ENCODE measurements at regions not wholly inside any gene's neighbourhood (a gene's known extent, or its start where the extent isn't known, plus 50 kb on each side); places are given as distances from the start of the nearest gene placed in this dataset.

GRCh38 chr16:73252446-73252845 lies 204.5 kb upstream of the ZFHX3 start (continued):
- TF ChIP-seq REST (IDR thresholded peaks at IDR 0.05; ENCODE audit: unreplicated experiment) (no peak), JUNB (IDR thresholded peaks at IDR 0.05; ENCODE audit: unreplicated experiment) (no peak), CTCF (conservative IDR thresholded peaks at IDR 0.05; ENCODE audit: low read depth in 2 of 2) (no peak), STAT1 (IDR thresholded peaks at IDR 0.05; ENCODE audit: unreplicated experiment) (no peak), EZH2 (IDR thresholded peaks at IDR 0.05; ENCODE audit: low read depth, unreplicated experiment) (no peak), EZH2phosphoT487 (IDR thresholded peaks at IDR 0.05; ENCODE audit: unreplicated experiment) (no peak), ETS1 (IDR thresholded peaks at IDR 0.05) (no peak), ZNF331 (CRISPR knock-in tag; IDR thresholded peaks at IDR 0.05; ENCODE audit: low read depth) (no peak)

GRCh38 chr16:73251608-73252007 lies 203.7 kb upstream of the ZFHX3 start:
- DNase-seq (ENCODE audit: low spot score) (no peak), ATAC-seq (no peak)
- Histone ChIP-seq H3K9me2 (ENCODE audit: insufficient read depth) (peaks cover 10% of the 10 kb centered on the region), H3K27me3 (ENCODE audit: insufficient read depth) (no peaks in the 10 kb centered on the region), H3K4me1 (ENCODE audit: insufficient read depth) (no peaks in the 10 kb centered on the region), H3K36me3 (ENCODE audit: insufficient read depth) (no peaks in the 10 kb centered on the region), H4K20me1 (replicated peaks; ENCODE audit: insufficient read depth) (no peaks in the 10 kb centered on the region), H2AFZ (no peak overlapping the region), H3K79me2 (replicated peaks; ENCODE audit: insufficient read depth) (no peaks in the 10 kb centered on the region), H3K27ac (ENCODE audit: low read depth) (no peak overlapping the region), H3K4me3 (no peak overlapping the region), H3K4me2 (no peak overlapping the region), H3F3A (replicated peaks; ENCODE audit: low read depth) (no peaks in the 10 kb centered on the region; the same call in 1 of the 2 replicates)
- Mint-ChIP-seq H3K4me1 (no peaks in the 10 kb centered on the region), H3K36me3 (ENCODE audit: low read depth) (no peaks in the 10 kb centered on the region), H3K9me3 (no peaks in the 10 kb centered on the region; the same call in 2 of the 3 replicates), H3K27me3 (ENCODE audit: insufficient read depth, low read depth, poor library complexity) (peaks cover 2% of the 10 kb centered on the region), H3K4me3 (no peak overlapping the region), H3K27ac (no peak overlapping the region)
- TF ChIP-seq EZH2phosphoT487 (IDR thresholded peaks at IDR 0.05; ENCODE audit: unreplicated experiment) (no peak), NANOG (IDR thresholded peaks at IDR 0.05; ENCODE audit: borderline replicate concordance) (no peak), STAT1 (IDR thresholded peaks at IDR 0.05; ENCODE audit: unreplicated experiment) (no peak), CTCF (conservative IDR thresholded peaks at IDR 0.05; ENCODE audit: low read depth in 2 of 2) (no peak), CREB1 (CRISPR knock-in tag; IDR thresholded peaks at IDR 0.05; ENCODE audit: low read depth) (no peak), JUNB (IDR thresholded peaks at IDR 0.05; ENCODE audit: unreplicated experiment) (no peak), POLR2AphosphoS5 (IDR thresholded peaks at IDR 0.05; ENCODE audit: low read depth) (no peak), ZNF331 (CRISPR knock-in tag; IDR thresholded peaks at IDR 0.05; ENCODE audit: low read depth) (no peak), ZNF114 (CRISPR knock-in tag; IDR thresholded peaks at IDR 0.05) (no peak)
